OCI-LY1 (cell line): ENCODE measurements at regions not wholly inside any gene's neighbourhood (a gene's known extent, or its start where the extent isn't known, plus 50 kb on each side); places are given as distances from the start of the nearest gene placed in this dataset.

ENCODE experiments used
- CTCF ChIP-seq: fragments of 200-600 bp; sonication (generic), shearing (Covaris generic); IDR thresholded peaks from 2 replicates; pipeline ENCODE4 v1.5.1; 2017; ENCODE audit warnings: mild to moderate bottlenecking, antibody characterized with exemption, low read length, moderate library complexity, mixed read lengths
- EZH2 ChIP-seq: fragments of 200-600 bp; sonication (generic), shearing (Covaris generic); IDR thresholded peaks from 2 replicates; pipeline ENCODE4 v1.8.0; 2017; ENCODE audit warnings: borderline replicate concordance, mixed run types, mild to moderate bottlenecking, antibody characterized with exemption, low read length, moderate library complexity, mixed read lengths

GRCh38 chr1:168422203-168422847 lies 121.5 kb downstream of the XCL2 start:
- TF ChIP-seq EZH2 (no peak), CTCF (no peak)
